ENCODE measurements at regions not wholly inside any gene's neighbourhood (a gene's known extent, or its start where the extent isn't known, plus 50 kb on each side); places are given as distances from the start of the nearest gene placed in this dataset.

DNA sequence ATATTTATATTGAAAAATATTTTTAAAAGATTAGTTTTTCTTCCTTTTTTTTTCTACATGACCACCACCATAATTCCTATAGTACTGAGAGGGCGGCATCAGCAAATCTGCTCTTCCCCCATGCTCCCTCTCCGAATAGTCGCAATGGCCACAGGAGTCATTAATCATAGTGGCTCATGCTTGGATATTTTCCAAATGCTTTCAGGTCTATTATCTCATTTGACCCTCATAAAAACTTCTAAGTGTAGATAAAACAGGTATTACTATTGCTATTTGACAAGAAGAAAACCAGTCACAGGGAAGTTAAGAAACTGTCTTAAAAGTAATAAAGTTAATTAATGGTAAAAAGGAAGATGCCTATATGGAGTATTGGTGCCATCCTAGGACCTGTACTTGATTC is 440.7 kb downstream of the CMPK2 start:
- no peak for DNase-seq

GRCh38 chr2:6429210-6429986 is 436.3 kb downstream of the CMPK2 start:
- DNase-seq, result no peak

DNA sequence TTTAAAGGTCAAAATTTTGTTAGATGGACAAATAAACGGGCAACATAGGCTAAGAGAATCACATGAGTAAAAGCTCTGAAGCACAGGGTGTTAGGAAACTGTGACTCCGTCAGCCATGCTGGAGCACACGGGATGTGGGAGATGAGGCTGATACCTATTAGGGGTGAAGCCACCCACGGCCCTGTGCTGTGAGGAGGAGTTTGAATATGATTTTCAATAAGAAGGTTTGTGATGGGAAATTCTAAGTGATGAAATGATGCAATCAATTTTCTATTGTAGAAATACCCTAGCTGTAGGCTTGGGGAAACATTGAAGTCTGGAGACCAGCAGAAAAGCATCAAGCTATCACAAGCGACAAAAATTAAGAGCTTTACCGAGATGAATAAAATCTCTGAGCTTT is 431.3 kb downstream of the CMPK2 start:
- no peak for DNase-seq

- DNase-seq, result no peak
Measured at GRCh38 chr2:6441800-6442199, 423.9 kb downstream of the CMPK2 start.

- DNase-seq, result no peak
Measured at GRCh38 chr2:6442252-6442985, 423.3 kb downstream of the CMPK2 start.

- no peak for DNase-seq
Measured at GRCh38 chr2:6443061-6443823, 422.5 kb downstream of the CMPK2 start.

GRCh38 chr2:6444514-6444913 is 421.2 kb downstream of the CMPK2 start:
- no peak for DNase-seq

DNA sequence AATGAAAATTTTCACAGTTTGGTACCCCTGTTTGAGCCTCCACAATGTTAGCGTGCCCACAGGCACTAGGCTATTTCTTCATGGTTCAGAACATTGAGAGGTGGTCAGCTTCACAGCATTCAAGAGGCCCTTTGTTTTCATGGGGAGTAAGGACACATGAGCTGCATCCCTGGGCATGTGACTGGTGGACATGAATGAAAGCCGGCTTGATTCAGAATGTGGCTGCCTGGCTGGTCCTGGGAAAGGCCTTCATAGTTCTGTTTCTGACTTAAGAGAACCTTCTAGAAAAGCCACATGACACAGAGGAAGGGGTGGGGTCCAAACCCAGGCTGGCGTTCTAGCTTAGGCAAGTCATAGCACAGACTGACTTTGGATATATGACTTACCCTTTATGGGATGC is 420.6 kb downstream of the CMPK2 start:
- DNase-seq, result no peak

DNA sequence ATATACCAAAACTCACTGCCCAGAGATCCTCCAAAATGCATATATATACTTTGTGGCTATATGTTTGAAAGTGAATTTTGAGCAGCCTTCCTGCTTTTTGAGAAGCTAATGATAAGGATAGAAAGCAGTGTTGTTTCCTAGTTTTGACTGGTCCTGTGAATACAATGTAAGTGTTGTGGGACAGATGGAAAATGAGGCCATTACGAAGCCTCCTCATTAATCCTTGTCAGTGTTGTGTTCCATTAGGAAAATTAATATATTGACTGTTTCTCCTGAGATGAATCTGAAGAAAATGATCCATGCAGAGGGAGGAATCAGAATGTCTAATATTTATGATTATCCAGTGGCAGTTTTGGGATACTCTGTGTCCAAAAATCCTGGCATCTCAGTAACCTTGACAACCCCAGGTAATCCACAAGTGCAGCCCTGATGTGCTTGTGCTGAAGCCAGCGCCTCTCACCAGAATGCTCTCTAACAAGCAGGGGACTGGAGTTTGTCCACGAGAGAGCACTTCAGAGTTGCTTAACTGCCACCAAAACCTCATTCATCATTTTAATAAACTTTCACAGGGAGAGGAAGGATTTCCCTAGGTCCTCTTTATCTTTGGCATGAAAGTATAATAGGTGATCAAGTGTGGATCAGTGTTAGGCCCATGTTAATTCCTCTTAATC is 418.6 kb downstream of the CMPK2 start:
- no peak for DNase-seq

GRCh38 chr2:6448893-6449292 is 416.8 kb downstream of the CMPK2 start:
- DNase-seq, result no peak

GRCh38 chr2:6449343-6449742 is 416.4 kb downstream of the CMPK2 start:
- DNase-seq, result no peak

DNA sequence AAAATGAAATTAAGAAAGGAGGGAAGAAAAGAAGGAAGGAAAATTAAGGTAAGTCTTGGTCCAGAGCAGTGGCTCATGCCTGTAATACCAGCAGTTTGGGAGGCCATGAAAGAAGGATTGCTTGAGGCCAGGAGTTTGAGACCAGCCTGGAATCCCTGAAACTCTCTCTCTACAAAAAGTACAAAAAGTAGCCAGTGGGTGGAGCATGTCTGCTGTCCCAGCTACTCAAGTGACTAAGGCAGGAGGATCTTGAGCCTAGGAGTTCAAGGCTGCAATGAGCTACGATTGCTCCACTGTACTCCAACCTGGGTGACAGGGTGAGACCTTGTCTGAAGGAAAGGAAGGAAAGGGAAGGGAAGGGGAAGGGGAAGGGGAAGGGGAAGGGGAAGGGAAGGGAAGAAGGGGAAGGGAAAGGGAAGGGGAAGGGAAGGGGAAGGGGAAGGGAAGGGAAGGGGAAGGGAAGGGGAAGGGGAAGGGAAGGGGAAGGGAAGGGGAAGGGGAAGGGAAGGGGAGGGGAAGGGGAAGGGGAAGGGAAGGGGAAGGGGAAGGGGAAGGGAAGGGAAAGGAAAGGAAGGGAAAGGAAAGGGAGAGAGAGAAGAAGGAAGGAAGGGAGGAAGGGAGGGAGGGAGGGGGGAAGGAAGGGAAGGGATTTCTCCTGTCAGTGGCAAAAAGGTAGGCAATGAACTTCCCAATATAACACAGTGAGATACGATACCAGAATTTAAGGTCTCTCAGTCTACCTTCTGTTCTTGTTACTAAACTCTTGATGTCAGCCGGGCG is 412.8 kb downstream of the CMPK2 start:
- DNase-seq, result no peak

DNA sequence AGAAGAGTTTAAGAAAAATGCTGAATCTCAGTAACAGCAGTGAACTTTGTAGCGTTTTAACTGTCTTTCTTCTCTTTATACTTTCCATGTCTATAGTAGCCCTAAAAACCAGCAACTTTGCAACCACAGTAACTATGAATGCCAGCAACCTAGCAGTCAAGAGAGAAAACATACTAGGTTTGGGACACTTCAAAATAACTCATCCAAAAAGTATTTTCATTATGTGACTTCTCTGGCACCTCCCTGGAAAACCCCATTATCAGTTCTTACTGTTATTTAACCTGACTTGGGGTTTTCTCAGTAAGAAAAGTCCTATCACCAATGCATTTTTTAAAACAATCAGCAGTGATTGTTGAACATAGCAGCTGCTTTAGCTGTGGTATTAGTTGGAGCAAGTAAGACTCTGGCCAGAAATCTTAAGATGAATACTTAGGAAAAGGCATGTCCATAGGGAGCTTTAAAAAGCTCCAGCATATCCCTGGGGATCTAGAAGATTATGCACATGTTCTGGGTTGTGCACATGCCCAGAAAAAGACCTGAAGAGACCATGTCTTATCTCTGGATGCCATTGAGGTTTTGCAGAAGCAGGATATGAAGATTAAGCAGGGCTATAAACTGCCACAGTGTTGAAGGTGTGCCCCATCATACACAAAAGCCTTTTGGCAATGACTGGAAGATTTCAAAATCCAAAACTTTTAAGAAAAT is 411.3 kb downstream of the CMPK2 start:
- DNase-seq, result no peak

- DNase-seq, result no peak
Measured at GRCh38 chr2:6459138-6459537, 406.6 kb downstream of the CMPK2 start.

- DNase-seq, result no peak
Measured at GRCh38 chr2:6470518-6470917, 395.2 kb downstream of the CMPK2 start.

DNA sequence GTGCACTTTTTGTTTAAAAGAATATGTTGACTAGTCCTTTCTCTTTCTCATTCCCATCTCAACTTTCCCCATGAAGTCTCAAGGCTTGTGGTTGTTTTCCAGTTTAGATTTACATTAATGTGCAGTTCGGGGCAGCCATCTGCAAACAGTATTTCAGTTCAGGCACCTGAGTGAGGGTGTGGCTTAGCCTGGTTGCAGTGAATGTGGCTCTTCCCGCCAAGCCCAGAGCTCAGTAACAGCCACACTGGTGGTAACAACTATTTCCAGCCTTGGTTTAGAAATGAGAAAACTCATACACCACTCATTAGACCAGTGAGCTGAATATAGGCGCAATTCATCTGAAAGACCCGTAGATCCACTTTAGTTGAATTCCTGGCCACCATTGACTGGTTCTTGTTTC is 394.3 kb downstream of the CMPK2 start:
- DNase-seq, result no peak

DNA sequence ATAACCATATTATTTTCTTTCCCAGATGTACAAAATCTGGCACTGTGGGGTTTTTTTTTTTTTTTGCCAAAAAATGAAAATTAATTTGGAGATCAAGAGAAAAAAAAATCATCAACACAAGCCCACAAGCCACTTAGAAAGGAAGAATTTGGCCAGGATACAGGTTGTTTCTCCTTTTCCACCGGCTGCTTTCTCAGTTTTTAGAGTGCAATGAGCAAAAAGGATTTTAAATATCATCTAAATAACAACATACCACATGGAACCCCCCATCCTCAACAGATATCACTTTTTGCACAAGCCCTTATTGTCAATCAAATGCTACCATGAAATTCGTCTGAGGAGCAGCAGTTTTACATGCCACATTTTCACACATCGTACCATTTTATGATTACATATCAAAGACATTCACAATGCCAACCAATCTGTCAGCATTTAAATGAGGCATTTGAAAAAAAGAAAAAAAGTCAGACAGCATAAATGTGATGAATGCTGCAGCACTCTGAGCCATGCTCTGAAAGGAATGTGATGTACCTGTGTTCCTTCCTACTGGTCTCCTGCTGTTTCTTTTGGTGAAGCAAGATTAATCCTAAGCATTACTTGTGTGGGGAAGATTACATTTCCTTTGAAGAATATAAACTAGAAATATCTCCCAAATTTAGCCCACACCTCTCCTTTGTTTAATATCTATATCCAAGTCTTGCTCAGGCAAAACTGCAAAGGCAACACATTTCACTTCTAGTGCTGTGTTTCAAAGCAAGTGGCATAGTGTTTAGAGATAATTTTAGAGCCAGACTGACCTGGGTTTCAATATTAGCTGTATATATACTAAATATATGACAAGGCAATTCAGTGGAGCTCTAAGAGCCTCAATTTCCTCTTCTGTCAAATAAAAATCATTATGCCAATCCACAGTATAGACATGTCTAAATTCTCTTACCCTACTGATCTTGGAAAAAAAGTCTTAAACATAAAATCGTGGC is 391.3 kb downstream of the CMPK2 start:
- DNase-seq, result no peak

DNA sequence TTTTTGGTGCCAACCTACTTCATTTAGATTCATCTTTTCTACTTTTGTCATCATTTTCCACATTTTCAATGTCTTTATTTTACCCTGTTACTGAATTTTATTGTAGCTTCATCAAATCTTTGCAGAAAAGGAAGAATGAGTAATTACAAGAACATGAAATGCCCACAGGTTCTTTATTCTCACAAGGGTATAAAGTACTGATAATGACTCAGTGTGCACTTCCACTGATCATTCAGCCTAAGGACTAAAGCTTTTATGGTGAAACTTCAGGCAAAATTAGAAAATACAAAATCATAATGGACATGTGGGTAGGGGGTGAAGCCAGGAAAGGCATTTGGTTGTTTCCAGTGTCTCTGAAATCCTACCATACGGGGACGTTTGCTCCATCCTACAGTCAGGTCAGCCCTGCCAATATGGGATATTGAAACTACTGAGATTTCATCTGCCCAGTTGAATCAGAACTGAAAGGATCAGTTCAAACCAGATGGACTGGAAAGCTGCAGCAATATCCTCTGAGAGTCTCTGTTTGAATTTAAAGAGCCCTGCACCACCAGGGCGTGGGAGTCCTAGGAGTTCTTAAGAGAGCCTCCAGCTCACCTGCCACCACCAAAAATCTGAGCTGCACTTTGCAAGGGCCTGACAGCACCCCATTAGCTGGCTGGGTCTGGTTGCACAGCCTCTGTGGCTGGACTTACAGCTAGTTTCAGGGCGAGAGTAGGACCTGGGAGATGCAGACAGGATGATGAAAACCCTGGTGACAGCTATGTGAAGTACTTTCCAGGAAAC is 390.4 kb downstream of the CMPK2 start:
- no peak for DNase-seq

GRCh38 chr2:6480514-6480913 is 385.2 kb downstream of the CMPK2 start:
- no peak for DNase-seq

All from occipital lobe (tissue), 1 donor.